ENCODE measurements at regions not wholly inside any gene's neighbourhood (a gene's known extent, or its start where the extent isn't known, plus 50 kb on each side); places are given as distances from the start of the nearest gene placed in this dataset.

GRCh38 chr12:65769880-65770279, 54.4 kb upstream of the HMGA2 start:
- 93 to 96% methylated on average over 6 of the region's 6 CpGs for WGBS, 2 donors
- ATAC-seq (ENCODE audit: insufficient read depth, low FRiP score) (no peak), DNase-seq (no peak)
- TF ChIP-seq CTCF (IDR thresholded peaks at IDR 0.05; ENCODE audit: control extremely low read depth, extremely low read depth), result no peak
- H3K4me3 ChIP-seq, result no peak overlapping the region
- peaks cover 0 to 2% (median 0%) of the 10 kb centered on the region in 5 donors for H3K4me1 ChIP-seq (ENCODE audit: control insufficient read depth in 5 of 5, insufficient read depth in 5 of 5, low read length in 5 of 5)
- H3K27ac ChIP-seq (ENCODE audit: low read depth in 1 of 2, low read length in 1 of 2), result no peak overlapping the region
- H3K36me3 ChIP-seq (ENCODE audit: control insufficient read depth in 4 of 4, insufficient read depth in 4 of 4, low read length in 4 of 4), result no peaks in the 10 kb centered on the region
- no peaks in the 10 kb centered on the region for H3K9me3 ChIP-seq (ENCODE audit: control insufficient read depth in 4 of 4, insufficient read depth in 3 of 4, low read length in 3 of 4)
- H3K27me3 ChIP-seq (ENCODE audit: control insufficient read depth in 3 of 3, insufficient read depth in 3 of 3, low read length in 2 of 3), result no peaks in the 10 kb centered on the region
- H3K9ac ChIP-seq (ENCODE audit: insufficient read depth in 1 of 2, low read length in 2 of 2), result no peak overlapping the region
